ENCODE measurements at regions not wholly inside any gene's neighbourhood (a gene's known extent, or its start where the extent isn't known, plus 50 kb on each side); places are given as distances from the start of the nearest gene placed in this dataset.

DNA sequence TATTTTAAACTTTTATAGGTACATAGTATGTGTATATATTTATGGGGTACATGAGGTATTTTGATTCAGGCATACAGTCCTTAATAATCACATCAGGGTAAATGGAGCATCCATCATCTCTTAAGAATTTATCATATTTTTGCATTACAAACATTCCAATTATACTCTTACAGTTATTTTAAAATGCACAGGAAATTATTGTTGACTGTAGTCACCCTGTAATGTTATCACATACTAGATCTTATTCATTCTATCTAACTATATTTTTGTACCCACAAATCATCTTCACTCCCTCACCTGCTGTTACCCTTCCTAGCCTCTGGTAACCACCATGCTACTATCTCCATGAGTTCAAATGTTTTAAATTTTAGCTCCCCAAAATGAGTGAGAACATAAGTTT, 56.3 kb upstream of the FAM3C start:
- no peak for TF ChIP-seq MYC (IDR thresholded peaks at IDR 0.05; ENCODE audit: low read depth, low read length)
- TF ChIP-seq, protein P1, sequence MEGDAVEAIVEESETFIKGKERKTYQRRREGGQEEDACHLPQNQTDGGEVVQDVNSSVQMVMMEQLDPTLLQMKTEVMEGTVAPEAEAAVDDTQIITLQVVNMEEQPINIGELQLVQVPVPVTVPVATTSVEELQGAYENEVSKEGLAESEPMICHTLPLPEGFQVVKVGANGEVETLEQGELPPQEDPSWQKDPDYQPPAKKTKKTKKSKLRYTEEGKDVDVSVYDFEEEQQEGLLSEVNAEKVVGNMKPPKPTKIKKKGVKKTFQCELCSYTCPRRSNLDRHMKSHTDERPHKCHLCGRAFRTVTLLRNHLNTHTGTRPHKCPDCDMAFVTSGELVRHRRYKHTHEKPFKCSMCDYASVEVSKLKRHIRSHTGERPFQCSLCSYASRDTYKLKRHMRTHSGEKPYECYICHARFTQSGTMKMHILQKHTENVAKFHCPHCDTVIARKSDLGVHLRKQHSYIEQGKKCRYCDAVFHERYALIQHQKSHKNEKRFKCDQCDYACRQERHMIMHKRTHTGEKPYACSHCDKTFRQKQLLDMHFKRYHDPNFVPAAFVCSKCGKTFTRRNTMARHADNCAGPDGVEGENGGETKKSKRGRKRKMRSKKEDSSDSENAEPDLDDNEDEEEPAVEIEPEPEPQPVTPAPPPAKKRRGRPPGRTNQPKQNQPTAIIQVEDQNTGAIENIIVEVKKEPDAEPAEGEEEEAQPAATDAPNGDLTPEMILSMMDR (IDR thresholded peaks at IDR 0.05; ENCODE audit: low read depth, low read length): no peak
- TF ChIP-seq POLR2A (IDR thresholded peaks at IDR 0.05; ENCODE audit: extremely low read depth, insufficient read length): no peak
- TF ChIP-seq, protein P2, sequence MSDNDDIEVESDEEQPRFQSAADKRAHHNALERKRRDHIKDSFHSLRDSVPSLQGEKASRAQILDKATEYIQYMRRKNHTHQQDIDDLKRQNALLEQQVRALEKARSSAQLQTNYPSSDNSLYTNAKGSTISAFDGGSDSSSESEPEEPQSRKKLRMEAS (IDR thresholded peaks at IDR 0.05; ENCODE audit: low read depth, low read length): no peak
